ENCODE measurements at regions not wholly inside any gene's neighbourhood (a gene's known extent, or its start where the extent isn't known, plus 50 kb on each side); places are given as distances from the start of the nearest gene placed in this dataset.

- Histone ChIP-seq H3K36me3 (ENCODE audit: insufficient read depth, low read length) (no peaks in the 10 kb centered on the region), H3K9ac (ENCODE audit: insufficient read length) (no peak overlapping the region), H3K9me3 (ENCODE audit: low read depth, low read length) (no peaks in the 10 kb centered on the region), H3K4me3 (no peak overlapping the region), H3K27ac (no peak overlapping the region)
- peak; percentile 14 for DNase-seq (ENCODE audit: low read depth, low spot score)
- no peak for TF ChIP-seq POLR2AphosphoS5 (IDR thresholded peaks at IDR 0.05; ENCODE audit: borderline replicate concordance, low read depth, low read length)
- no peak for TF ChIP-seq FOXP2 (optimal IDR thresholded peaks at IDR 0.05; ENCODE audit: control extremely low read depth, extremely low read length, insufficient read depth)
- TF ChIP-seq EZH2 (IDR thresholded peaks at IDR 0.05) = no peak
Measured at GRCh38 chr10:132994185-132994796, 51.9 kb upstream of the CFAP46 start.

GRCh38 chr10:132993271-132994184 is 51.2 kb upstream of the CFAP46 start:
- no peak for DNase-seq (ENCODE audit: low read depth, low spot score)
- H3K9me3 ChIP-seq (ENCODE audit: low read depth, low read length) = no peaks in the 10 kb centered on the region
- no peak overlapping the region for H3K4me3 ChIP-seq
- no peaks in the 10 kb centered on the region for H3K36me3 ChIP-seq (ENCODE audit: insufficient read depth, low read length)
- no peak overlapping the region for H3K9ac ChIP-seq (ENCODE audit: insufficient read length)
- no peak overlapping the region for H3K27ac ChIP-seq
- no peak for TF ChIP-seq FOXP2 (optimal IDR thresholded peaks at IDR 0.05; ENCODE audit: control extremely low read depth, extremely low read length, insufficient read depth)
- TF ChIP-seq POLR2AphosphoS5 (IDR thresholded peaks at IDR 0.05; ENCODE audit: borderline replicate concordance, low read depth, low read length) = no peak

- TF ChIP-seq POLR2AphosphoS5 (IDR thresholded peaks at IDR 0.05; ENCODE audit: borderline replicate concordance, low read depth, low read length) (no peak), EZH2 (IDR thresholded peaks at IDR 0.05) (no peak), FOXP2 (optimal IDR thresholded peaks at IDR 0.05; ENCODE audit: control extremely low read depth, extremely low read length, insufficient read depth) (no peak)
- no peak for DNase-seq (ENCODE audit: low read depth, low spot score)
Measured at GRCh38 chr10:132992433-132993215, 50.3 kb upstream of the CFAP46 start.

More at GRCh38 chr10:132992433-132993215, 50.3 kb upstream of the CFAP46 start:
- no peaks in the 10 kb centered on the region for H3K9me3 ChIP-seq (ENCODE audit: low read depth, low read length)
- no peak overlapping the region for H3K4me3 ChIP-seq
- H3K27ac ChIP-seq = no peak overlapping the region
- H3K36me3 ChIP-seq (ENCODE audit: insufficient read depth, low read length) = no peaks in the 10 kb centered on the region
- no peak overlapping the region for H3K9ac ChIP-seq (ENCODE audit: insufficient read length)

All from SK-N-MC (cell line).